ENCODE measurements at regions not wholly inside any gene's neighbourhood (a gene's known extent, or its start where the extent isn't known, plus 50 kb on each side); places are given as distances from the start of the nearest gene placed in this dataset.
"Not testable (repeated sequence)": the region's sequence is repeated elsewhere in the genome, so short reads cannot be mapped to it uniquely, and the experiment has no call there.

- DNase-seq (ENCODE audit: low spot score), result not testable (repeated sequence)
These were observed 54.7 kb downstream of the PROP1 start for GRCh38 chr5:177941386-177941785.

DNA sequence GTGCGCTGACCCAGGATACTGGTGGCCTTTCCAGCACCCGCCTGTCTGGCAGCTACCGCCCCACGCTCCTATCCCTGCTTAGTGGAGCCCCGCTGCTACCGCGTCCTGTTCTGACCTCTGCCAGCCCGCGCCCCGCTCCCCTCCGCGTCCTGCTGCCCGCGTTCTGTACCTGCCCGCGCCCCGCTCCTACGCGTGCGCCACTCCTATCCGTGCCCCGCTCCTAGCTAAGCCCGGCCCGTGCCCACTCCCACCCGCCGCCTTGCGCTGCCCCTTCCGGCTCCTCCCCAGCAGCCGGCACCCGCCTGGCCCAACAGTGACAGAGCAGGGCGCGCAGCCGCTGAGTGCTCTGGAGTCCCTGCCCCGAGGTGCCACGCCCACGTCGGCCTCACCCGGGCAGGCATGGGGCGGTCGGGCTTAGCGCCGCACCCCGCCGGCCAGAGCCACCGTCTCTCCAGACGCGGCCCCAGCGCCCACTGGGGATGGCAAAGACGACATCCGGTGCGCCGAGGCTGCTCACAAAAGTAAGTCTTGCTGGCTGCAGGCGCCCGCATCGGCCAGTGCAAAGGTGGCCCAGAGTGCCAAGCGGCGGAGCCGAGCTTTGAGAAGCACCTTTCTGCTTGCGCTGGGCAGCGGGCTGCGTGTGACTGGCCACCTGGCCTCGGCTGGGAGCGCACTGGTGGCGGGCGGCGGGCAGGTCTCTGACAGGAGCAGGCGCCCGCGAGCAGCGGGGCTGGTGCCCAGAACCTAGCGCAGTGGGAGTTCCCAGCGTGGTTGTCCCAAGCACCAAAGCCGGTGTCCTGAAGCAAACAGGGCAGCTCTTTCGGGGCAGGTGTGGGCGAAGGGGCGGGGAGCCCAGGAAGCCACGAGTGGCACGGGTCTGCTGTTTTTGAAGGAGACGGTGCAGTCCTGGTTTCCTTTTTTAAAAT is 56.5 kb downstream of the PROP1 start:
- peak; percentile 57 for DNase-seq (ENCODE audit: low spot score)

DNA sequence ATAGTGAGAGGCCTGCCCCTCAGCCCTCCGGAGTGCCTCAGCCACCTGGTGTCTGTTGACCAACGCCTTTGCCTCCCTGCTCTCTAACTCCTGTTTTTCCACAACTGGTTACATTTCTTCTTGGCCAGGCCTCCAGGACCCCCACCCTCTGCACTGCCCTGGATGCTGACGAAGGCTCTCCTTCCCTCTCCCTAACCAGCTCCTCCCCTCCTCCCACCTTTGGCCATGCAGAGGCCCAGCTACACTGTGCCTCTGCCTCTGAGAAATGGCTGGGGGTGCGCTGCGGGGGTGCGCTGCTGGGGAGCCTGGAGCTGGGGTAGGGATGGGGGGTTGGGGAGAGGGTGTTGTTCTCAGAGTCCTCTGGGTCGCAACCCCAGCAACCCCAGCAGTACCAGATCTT is 57.3 kb downstream of the PROP1 start:
- not testable (repeated sequence) for DNase-seq (ENCODE audit: low spot score)

DNA sequence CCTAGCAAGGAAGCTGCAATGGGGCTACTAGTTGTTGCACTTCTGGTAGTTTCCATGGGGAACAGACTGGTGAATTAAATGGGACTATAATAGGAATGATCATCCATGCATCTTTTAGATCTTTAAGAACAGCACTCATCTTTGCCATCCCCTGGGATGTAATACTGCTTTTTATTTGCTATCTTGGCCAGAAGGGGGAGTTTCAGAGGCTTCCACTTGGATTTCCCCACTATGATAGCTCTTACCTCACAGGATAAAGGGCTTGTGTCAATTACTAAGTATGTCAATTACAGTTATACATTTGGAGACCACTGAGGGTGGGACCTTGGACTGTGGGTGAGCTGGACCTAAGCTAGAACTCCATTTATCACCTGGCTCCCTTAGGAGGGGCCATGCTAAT is 61.8 kb downstream of the PROP1 start:
- DNase-seq (ENCODE audit: low spot score), result not testable (repeated sequence)

- DNase-seq (ENCODE audit: low spot score), result not testable (repeated sequence)
These were observed 65.6 kb downstream of the PROP1 start for GRCh38 chr5:177930269-177931022.

GRCh38 chr5:177929618-177930017 is 66.4 kb downstream of the PROP1 start:
- DNase-seq (ENCODE audit: low spot score), result not testable (repeated sequence)

DNA sequence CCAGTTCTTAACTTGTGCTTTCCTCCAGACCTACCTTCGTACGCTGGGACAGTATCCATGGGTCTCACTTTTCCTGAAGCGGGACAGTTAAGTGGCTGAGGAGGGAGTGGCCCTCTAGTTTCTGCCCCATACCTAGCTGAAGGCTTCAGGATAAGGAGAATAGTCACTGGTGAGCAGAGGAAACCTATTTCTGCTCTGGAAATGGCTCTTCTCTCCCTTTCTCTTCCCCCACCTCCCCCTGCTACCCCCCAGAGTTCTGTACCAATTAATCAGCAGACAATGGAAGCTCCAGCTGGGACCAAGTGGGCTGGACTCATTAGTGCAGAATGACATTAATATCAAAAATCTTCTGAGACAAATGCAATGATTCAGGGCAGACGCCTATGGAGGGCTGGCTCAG is 68.5 kb downstream of the PROP1 start:
- DNase-seq (ENCODE audit: low spot score), result not testable (repeated sequence)

- not testable (repeated sequence) for DNase-seq (ENCODE audit: low spot score)
These were observed 71.5 kb downstream of the PROP1 start for GRCh38 chr5:177924577-177924976.

DNA sequence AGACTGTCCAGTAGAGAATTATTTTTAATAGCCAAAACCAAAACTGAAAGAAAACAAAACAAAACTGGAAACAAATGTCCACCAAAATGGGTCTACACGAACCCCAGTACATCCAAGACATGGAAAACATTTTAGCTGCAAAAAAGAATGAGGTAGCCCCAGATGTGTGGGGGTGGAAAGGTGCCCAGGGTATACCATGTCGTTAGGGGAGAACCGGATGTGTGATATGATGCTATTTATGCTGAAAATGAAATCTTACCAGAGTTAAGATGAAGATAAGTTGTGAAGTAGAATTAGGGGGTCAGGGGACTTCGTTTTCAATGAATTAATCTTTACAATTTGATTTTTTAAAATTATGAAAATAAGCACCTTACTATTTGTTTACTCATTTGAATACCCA is 72.2 kb downstream of the PROP1 start:
- DNase-seq (ENCODE audit: low spot score), result not testable (repeated sequence)

- DNase-seq (ENCODE audit: low spot score), result not testable (repeated sequence)
These were observed 72.9 kb downstream of the PROP1 start for GRCh38 chr5:177923189-177923588.

GRCh38 chr5:177909261-177909660 is 86.8 kb downstream of the PROP1 start:
- not testable (repeated sequence) for DNase-seq (ENCODE audit: low spot score)

GRCh38 chr5:177902806-177903205 is 93.2 kb downstream of the PROP1 start:
- not testable (repeated sequence) for DNase-seq (ENCODE audit: low spot score)

GRCh38 chr5:177900066-177900465 is 96.0 kb downstream of the PROP1 start:
- not testable (repeated sequence) for DNase-seq (ENCODE audit: low spot score)

GRCh38 chr5:177894681-177895453 is 101.2 kb downstream of the PROP1 start:
- DNase-seq (ENCODE audit: low spot score), result not testable (repeated sequence)

DNA sequence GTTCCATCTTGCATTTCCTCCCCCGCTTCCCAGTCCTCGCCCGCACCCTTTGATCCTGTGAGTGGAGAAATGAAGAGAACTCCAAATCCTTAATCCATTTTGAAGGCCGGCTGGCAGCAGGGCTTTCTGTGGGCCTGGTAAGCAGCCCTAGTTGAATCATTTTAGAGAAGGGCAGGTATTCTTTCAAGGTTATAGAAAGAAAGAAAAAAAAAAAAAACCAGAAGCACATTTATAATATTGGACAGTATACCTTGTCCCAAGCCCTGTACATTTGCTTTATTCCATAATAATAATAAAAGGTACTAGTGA is 103.7 kb downstream of the PROP1 start:
- DNase-seq (ENCODE audit: low spot score), result not testable (repeated sequence)

GRCh38 chr5:177891547-177892356 is 104.3 kb downstream of the PROP1 start:
- not testable (repeated sequence) for DNase-seq (ENCODE audit: low spot score)

DNA sequence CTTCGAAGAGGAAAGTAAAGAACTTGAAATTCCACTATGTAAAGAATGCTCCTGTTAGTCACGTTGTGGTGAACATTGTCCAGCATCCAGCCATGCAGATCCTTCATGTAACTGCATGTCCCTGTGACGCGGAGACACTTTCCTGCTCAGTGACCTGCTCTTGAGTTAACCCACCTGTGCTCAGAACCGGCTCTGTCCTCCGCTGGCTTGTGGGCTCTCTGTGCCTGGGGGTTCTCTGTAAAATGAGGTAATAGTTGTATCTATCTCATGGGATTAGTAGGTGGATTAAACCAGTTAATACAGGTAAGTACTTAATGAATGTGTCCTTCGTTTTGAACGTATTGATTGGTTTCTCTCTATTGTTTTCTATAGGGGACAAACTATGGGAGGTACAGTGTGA is 100.6 kb upstream of the FAM153A start:
- not testable (repeated sequence) for DNase-seq (ENCODE audit: low spot score)

DNA sequence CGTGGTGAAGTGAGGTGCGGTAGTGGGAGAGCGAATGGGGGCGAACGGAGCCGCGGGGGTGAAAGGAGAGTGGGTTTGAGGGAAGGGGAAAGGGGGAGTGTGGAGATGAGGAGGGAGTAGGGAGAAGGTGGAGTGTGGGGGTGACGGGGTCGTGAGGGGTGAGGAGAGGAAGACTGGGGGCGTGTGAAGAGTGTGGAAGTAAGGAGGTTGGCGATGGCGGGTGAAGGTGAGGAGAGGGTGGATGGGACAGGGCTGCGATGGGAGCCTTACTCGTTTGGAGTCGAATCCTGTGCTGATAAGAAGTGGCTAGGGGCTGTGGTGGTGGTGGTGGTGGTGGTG is 93.2 kb upstream of the FAM153A start:
- DNase-seq (ENCODE audit: low spot score), result not testable (repeated sequence)

DNA sequence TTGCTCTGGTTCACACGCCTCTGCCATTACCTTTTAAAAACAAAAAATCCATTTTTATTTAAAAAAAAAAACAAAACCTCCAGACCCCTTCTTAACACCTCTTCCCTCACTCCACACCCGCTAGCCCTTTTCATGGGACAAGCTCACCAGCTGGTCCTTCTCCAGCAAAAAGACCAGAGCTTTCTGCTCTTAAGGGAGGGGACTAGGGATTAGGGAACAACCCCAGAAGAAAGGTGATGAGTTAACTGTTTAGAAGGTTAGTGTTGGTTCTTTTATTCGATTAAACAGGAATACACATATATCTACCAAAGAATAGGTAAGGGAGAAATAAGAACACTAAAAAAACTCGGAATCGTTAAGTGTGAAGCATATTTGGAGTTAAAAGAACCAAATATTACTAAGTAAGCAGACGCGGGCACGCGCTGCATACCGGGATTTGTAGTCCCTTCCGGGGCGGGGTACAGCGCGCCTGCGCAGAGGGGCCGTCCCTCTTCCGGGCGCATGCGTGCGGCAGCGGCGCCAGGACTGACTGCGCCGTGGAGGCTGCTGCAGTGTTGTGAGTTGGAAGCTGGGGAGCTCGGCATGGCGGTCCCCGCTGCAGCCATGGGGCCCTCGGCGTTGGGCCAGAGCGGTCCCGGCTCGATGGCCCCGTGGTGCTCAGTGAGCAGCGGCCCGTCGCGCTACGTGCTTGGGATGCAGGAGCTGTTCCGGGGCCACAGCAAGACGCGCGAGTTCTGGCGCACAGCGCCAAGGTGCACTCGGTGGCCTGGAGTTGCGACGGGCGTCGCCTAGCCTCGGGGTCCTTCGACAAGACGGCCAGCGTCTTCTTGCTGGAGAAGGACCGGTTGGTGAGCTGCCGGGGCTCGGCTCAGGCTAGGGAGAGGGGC is 92.6 kb upstream of the FAM153A start:
- DNase-seq (ENCODE audit: low spot score), result not testable (repeated sequence)

- not testable (repeated sequence) for DNase-seq (ENCODE audit: low spot score)
These were observed 81.2 kb upstream of the FAM153A start for GRCh38 chr5:177863822-177864446.
